Ovary (tissue), 3 donors: ENCODE measurements at regions not wholly inside any gene's neighbourhood (a gene's known extent, or its start where the extent isn't known, plus 50 kb on each side); places are given as distances from the start of the nearest gene placed in this dataset.

Experiments
- EP300 ChIP-seq: sonication (generic); formaldehyde crosslinking; IDR thresholded peaks from one replicate; pipeline ENCODE4 v1.6.1; 2017; ENCODE audit warnings: antibody characterized with exemption
- POLR2A ChIP-seq: fragments of 450-650 bp; IDR thresholded peaks from one replicate; pipeline ENCODE4 v1.6.1; 2017; ENCODE audit warnings: antibody characterized with exemption, mild to moderate bottlenecking, moderate library complexity
- TF ChIP-seq, protein P1 (sequence below), 3 donors: fragments of 450-650 bp in 2 of 3; fragments of 200-600 bp in 1 of 3; IDR thresholded peaks; one replicate each; pipeline versions ENCODE4 v1.5.1 to v1.8.0; 2016 to 2022; ENCODE audit warnings: antibody characterized with exemption in 3 of 3, mild to moderate bottlenecking in 1 of 3
- donor health status: DM: no; HTN: no; CAD: no.

GRCh38 chr1:114319418-114319817 lies 165.7 kb upstream of the SYT6 start:
- TF ChIP-seq EP300 = no peak
- TF ChIP-seq, protein P1, sequence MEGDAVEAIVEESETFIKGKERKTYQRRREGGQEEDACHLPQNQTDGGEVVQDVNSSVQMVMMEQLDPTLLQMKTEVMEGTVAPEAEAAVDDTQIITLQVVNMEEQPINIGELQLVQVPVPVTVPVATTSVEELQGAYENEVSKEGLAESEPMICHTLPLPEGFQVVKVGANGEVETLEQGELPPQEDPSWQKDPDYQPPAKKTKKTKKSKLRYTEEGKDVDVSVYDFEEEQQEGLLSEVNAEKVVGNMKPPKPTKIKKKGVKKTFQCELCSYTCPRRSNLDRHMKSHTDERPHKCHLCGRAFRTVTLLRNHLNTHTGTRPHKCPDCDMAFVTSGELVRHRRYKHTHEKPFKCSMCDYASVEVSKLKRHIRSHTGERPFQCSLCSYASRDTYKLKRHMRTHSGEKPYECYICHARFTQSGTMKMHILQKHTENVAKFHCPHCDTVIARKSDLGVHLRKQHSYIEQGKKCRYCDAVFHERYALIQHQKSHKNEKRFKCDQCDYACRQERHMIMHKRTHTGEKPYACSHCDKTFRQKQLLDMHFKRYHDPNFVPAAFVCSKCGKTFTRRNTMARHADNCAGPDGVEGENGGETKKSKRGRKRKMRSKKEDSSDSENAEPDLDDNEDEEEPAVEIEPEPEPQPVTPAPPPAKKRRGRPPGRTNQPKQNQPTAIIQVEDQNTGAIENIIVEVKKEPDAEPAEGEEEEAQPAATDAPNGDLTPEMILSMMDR (IDR thresholded peaks at IDR 0.05) = no peak
- no peak for TF ChIP-seq POLR2A
